ENCODE measurements at regions not wholly inside any gene's neighbourhood (a gene's known extent, or its start where the extent isn't known, plus 50 kb on each side); places are given as distances from the start of the nearest gene placed in this dataset.
"Not testable (repeated sequence)": the region's sequence is repeated elsewhere in the genome, so short reads cannot be mapped to it uniquely, and the experiment has no call there.

GRCh38 chr7:87007038-87007437 lies 52.4 kb downstream of the ELAPOR2 start:
- no peak for DNase-seq

GRCh38 chr7:87004956-87005355 lies 54.5 kb downstream of the ELAPOR2 start:
- DNase-seq: no peak

GRCh38 chr7:87003872-87004798 lies 55.3 kb downstream of the ELAPOR2 start:
- no peak for DNase-seq

- peak; percentile 71 for DNase-seq
These were observed 58.2 kb downstream of the ELAPOR2 start for GRCh38 chr7:87001214-87001613.

GRCh38 chr7:87000344-87000743 lies 59.1 kb downstream of the ELAPOR2 start:
- DNase-seq: no peak

- no peak for DNase-seq
These were observed 59.7 kb downstream of the ELAPOR2 start for GRCh38 chr7:86999750-87000149.

GRCh38 chr7:86995814-86996213 lies 63.6 kb downstream of the ELAPOR2 start:
- DNase-seq: no peak

GRCh38 chr7:86995052-86995725 lies 64.3 kb downstream of the ELAPOR2 start:
- DNase-seq: no peak

- no peak for DNase-seq
These were observed 67.7 kb downstream of the ELAPOR2 start for GRCh38 chr7:86991771-86992191.

- DNase-seq: no peak
These were observed 68.2 kb downstream of the ELAPOR2 start for GRCh38 chr7:86991093-86991769.

GRCh38 chr7:86989407-86989806 lies 70.0 kb downstream of the ELAPOR2 start:
- no peak for DNase-seq

GRCh38 chr7:86987834-86988233 lies 71.6 kb downstream of the ELAPOR2 start:
- DNase-seq: not testable (repeated sequence)

GRCh38 chr7:86987358-86987757 lies 72.1 kb downstream of the ELAPOR2 start:
- DNase-seq: not testable (repeated sequence)

- not testable (repeated sequence) for DNase-seq
These were observed 74.1 kb downstream of the ELAPOR2 start for GRCh38 chr7:86985342-86985741.

- not testable (repeated sequence) for DNase-seq
These were observed 75.8 kb downstream of the ELAPOR2 start for GRCh38 chr7:86983654-86984053.

GRCh38 chr7:86981937-86982336 lies 77.5 kb downstream of the ELAPOR2 start:
- DNase-seq: not testable (repeated sequence)

GRCh38 chr7:86981127-86981526 lies 78.3 kb downstream of the ELAPOR2 start:
- DNase-seq: no peak

- no peak for DNase-seq
These were observed 79.2 kb downstream of the ELAPOR2 start for GRCh38 chr7:86980223-86980622.

GRCh38 chr7:86978808-86979506 lies 80.5 kb downstream of the ELAPOR2 start:
- DNase-seq: no peak

- DNase-seq: no peak
These were observed 82.5 kb downstream of the ELAPOR2 start for GRCh38 chr7:86976958-86977357.

GRCh38 chr7:86975914-86976313 lies 83.5 kb downstream of the ELAPOR2 start:
- no peak for DNase-seq

- no peak for DNase-seq
These were observed 84.0 kb downstream of the ELAPOR2 start for GRCh38 chr7:86975449-86975848.

GRCh38 chr7:86972072-86972471 lies 87.4 kb downstream of the ELAPOR2 start:
- no peak for DNase-seq
